Breast epithelium (tissue), 3 donors: ENCODE measurements at regions not wholly inside any gene's neighbourhood (a gene's known extent, or its start where the extent isn't known, plus 50 kb on each side); places are given as distances from the start of the nearest gene placed in this dataset.

ENCODE experiments used
- CTCF ChIP-seq, 3 donors: fragments of 450-650 bp; IDR thresholded peaks; one replicate each; pipeline ENCODE4 v1.5.1; 2016 to 2017; ENCODE audit warnings: antibody characterized with exemption in 3 of 3, mild to moderate bottlenecking in 3 of 3, moderate library complexity in 3 of 3
- POLR2A ChIP-seq: fragments of 450-650 bp; IDR thresholded peaks from one replicate; pipeline ENCODE4 v1.6.1; 2016; ENCODE audit warnings: antibody characterized with exemption, mild to moderate bottlenecking, moderate library complexity

GRCh38 chr5:61658592-61659008 lies 326.5 kb downstream of the ZSWIM6 start:
- TF ChIP-seq CTCF (IDR thresholded peaks at IDR 0.05): peak; percentile 76 to 87 (median 79)
- TF ChIP-seq POLR2A: no peak
